GM18867 (cell line): ENCODE measurements at regions not wholly inside any gene's neighbourhood (a gene's known extent, or its start where the extent isn't known, plus 50 kb on each side); places are given as distances from the start of the nearest gene placed in this dataset.

Source experiments
- ATAC-seq: cut with Tn5 transposase; IDR thresholded peaks from one replicate; pipeline ENCODE4 v1.9.1; 2021; ENCODE audit warnings: mild to moderate bottlenecking, moderate library complexity; ENCODE audit not compliant: unreplicated experiment

GRCh38 chr12:62130402-62130801 is 129.8 kb upstream of the USP15 start:
- no peak for ATAC-seq

- no peak for ATAC-seq
Observed at GRCh38 chr12:62130834-62131552, 129.2 kb upstream of the USP15 start.

GRCh38 chr12:62133440-62133839 is 126.8 kb upstream of the USP15 start:
- no peak for ATAC-seq

- ATAC-seq = no peak
Observed at GRCh38 chr12:62135553-62136200, 124.5 kb upstream of the USP15 start.

GRCh38 chr12:62136496-62136895 is 123.7 kb upstream of the USP15 start:
- ATAC-seq = no peak

- no peak for ATAC-seq
Observed at GRCh38 chr12:62138527-62138926, 121.7 kb upstream of the USP15 start.

- ATAC-seq = no peak
Observed at GRCh38 chr12:62146318-62146717, 113.9 kb upstream of the USP15 start.

GRCh38 chr12:62158013-62158412 is 102.2 kb upstream of the USP15 start:
- ATAC-seq = no peak

- no peak for ATAC-seq
Observed at GRCh38 chr12:62158461-62159360, 101.5 kb upstream of the USP15 start.

- no peak for ATAC-seq
Observed at GRCh38 chr12:62162214-62162613, 98.0 kb upstream of the USP15 start.

- peak; percentile 64 for ATAC-seq
Observed at GRCh38 chr12:62163368-62163767, 96.8 kb upstream of the USP15 start.

GRCh38 chr12:62164036-62164435 is 96.2 kb upstream of the USP15 start:
- no peak for ATAC-seq

- no peak for ATAC-seq
Observed at GRCh38 chr12:62166525-62166924, 93.7 kb upstream of the USP15 start.

- ATAC-seq = no peak
Observed at GRCh38 chr12:62168411-62168810, 91.8 kb upstream of the USP15 start.

- ATAC-seq = no peak
Observed at GRCh38 chr12:62170241-62170640, 90.0 kb upstream of the USP15 start.

- ATAC-seq = no peak
Observed at GRCh38 chr12:62190689-62191490, 69.3 kb upstream of the USP15 start.

GRCh38 chr12:62191491-62192179 is 68.6 kb upstream of the USP15 start:
- no peak for ATAC-seq

GRCh38 chr12:62192180-62192902 is 67.9 kb upstream of the USP15 start:
- ATAC-seq = peak; percentile 98

- peak; percentile 24 for ATAC-seq
Observed at GRCh38 chr12:62192903-62193250, 67.3 kb upstream of the USP15 start.

- no peak for ATAC-seq
Observed at GRCh38 chr12:62194031-62194430, 66.2 kb upstream of the USP15 start.
